Chondrocyte (in vitro differentiated cells): ENCODE measurements at regions not wholly inside any gene's neighbourhood (a gene's known extent, or its start where the extent isn't known, plus 50 kb on each side); places are given as distances from the start of the nearest gene placed in this dataset.

Experiments
- DNase-seq: peaks from one replicate; pipeline ENCODE4 v3.0.0; 2021; ENCODE audit warnings: mixed read lengths, low spot score
- H3K27ac Mint-ChIP-seq: one replicate; pipeline ENCODE4 v1.8.0; 2021; ENCODE audit warnings: mild to moderate bottlenecking, moderate library complexity, mixed read lengths; ENCODE audit not compliant: unreplicated experiment
- H3K27me3 Mint-ChIP-seq: 2 replicates; pipeline ENCODE4 v1.8.0; 2021; ENCODE audit warnings: low read depth, mixed read lengths
- H3K36me3 Mint-ChIP-seq: 2 replicates; pipeline ENCODE4 v1.8.0; 2021; ENCODE audit warnings: low read depth, mixed read lengths
- H3K4me1 Mint-ChIP-seq: 2 replicates; pipeline ENCODE4 v1.8.0; 2021; ENCODE audit warnings: low read depth, mild to moderate bottlenecking, mixed read lengths
- H3K4me3 Mint-ChIP-seq: one replicate; pipeline ENCODE4 v1.8.0; 2021; ENCODE audit warnings: mild to moderate bottlenecking, moderate library complexity, mixed read lengths; ENCODE audit not compliant: unreplicated experiment
- H3K9me3 Mint-ChIP-seq: 2 replicates; pipeline ENCODE4 v1.8.0; 2021; ENCODE audit warnings: low read depth, mixed read lengths
- CTCF ChIP-seq: fragments of 200-600 bp; sonication (generic); IDR thresholded peaks from 2 replicates; pipeline ENCODE4 v1.5.0; 2021; ENCODE audit warnings: antibody characterized with exemption, mild to moderate bottlenecking, moderate library complexity

GRCh38 chr7:11252705-11253272 lies 279.1 kb downstream of the PHF14 start:
- no peak for TF ChIP-seq CTCF
- Mint-ChIP-seq H3K4me1 (peaks cover 16% of the 10 kb centered on the region), H3K36me3 (no peaks in the 10 kb centered on the region), H3K9me3 (no peaks in the 10 kb centered on the region), H3K27me3 (no peaks in the 10 kb centered on the region), H3K27ac (no peak overlapping the region), H3K4me3 (no peak overlapping the region)
- no peak for DNase-seq

GRCh38 chr7:11256501-11256900 lies 282.8 kb downstream of the PHF14 start:
- Mint-ChIP-seq H3K27me3 (no peaks in the 10 kb centered on the region), H3K9me3 (peaks cover 3% of the 10 kb centered on the region), H3K27ac (no peak overlapping the region), H3K4me3 (no peak overlapping the region), H3K4me1 (peaks cover 30% of the 10 kb centered on the region), H3K36me3 (no peaks in the 10 kb centered on the region)
- TF ChIP-seq CTCF = no peak
- no peak for DNase-seq

- Mint-ChIP-seq H3K9me3 (peaks cover 3% of the 10 kb centered on the region), H3K4me3 (no peak overlapping the region), H3K4me1 (peaks cover 28% of the 10 kb centered on the region), H3K27ac (peak overlapping the region; percentile 29), H3K36me3 (no peaks in the 10 kb centered on the region), H3K27me3 (no peaks in the 10 kb centered on the region)
- DNase-seq = no peak
- TF ChIP-seq CTCF = no peak
Measured at GRCh38 chr7:11261470-11261869, 287.8 kb downstream of the PHF14 start.

- Mint-ChIP-seq H3K36me3 (no peaks in the 10 kb centered on the region), H3K4me3 (no peak overlapping the region), H3K27me3 (peaks cover 2% of the 10 kb centered on the region), H3K9me3 (peaks cover 4% of the 10 kb centered on the region), H3K27ac (no peak overlapping the region), H3K4me1 (peaks cover 6% of the 10 kb centered on the region)
- no peak for DNase-seq
- no peak for TF ChIP-seq CTCF
Measured at GRCh38 chr7:11266101-11266500, 292.4 kb downstream of the PHF14 start.

- DNase-seq = no peak
Measured at GRCh38 chr7:11272352-11272751, 298.7 kb downstream of the PHF14 start.

More at GRCh38 chr7:11272352-11272751, 298.7 kb downstream of the PHF14 start:
- Mint-ChIP-seq H3K9me3 (peaks cover 4% of the 10 kb centered on the region), H3K27ac (no peak overlapping the region), H3K36me3 (no peaks in the 10 kb centered on the region), H3K4me3 (no peak overlapping the region), H3K4me1 (no peaks in the 10 kb centered on the region), H3K27me3 (peaks cover 6% of the 10 kb centered on the region)
- no peak for TF ChIP-seq CTCF
